ENCODE measurements at regions not wholly inside any gene's neighbourhood (a gene's known extent, or its start where the extent isn't known, plus 50 kb on each side); places are given as distances from the start of the nearest gene placed in this dataset.

DNA sequence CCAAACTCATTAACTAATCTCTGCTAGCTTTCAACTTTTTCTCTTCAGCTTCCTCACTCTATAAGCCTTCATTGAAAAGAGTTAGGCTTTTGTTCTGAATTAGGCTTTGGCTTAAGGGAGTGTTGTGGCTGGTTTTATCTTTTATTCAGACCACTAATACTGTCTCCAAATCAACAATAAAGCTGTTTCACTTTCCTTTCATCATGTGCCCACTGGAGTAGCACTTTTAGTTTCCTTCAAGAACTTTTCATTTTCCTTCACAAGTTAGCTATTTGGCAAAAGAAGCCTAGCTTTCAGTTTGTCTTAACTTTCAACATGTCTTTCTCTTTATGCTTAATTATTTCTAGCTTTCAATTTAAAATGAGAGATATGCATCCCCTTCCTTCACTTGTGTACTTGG lies 271.7 kb upstream of the FSIP2 start:
- Histone ChIP-seq H4K8ac (replicated peaks; ENCODE audit: insufficient read length, low read depth, low read length) (no peak overlapping the region), H3K4ac (ENCODE audit: low read depth, low read length) (no peak overlapping the region), H3K23me2 (ENCODE audit: insufficient read length, low read depth, low read length, poor library complexity, severe bottlenecking) (no peaks in the 10 kb centered on the region), H3K79me2 (ENCODE audit: insufficient read depth, low read length) (no peaks in the 10 kb centered on the region), H4K20me1 (ENCODE audit: control insufficient read depth, insufficient read depth, insufficient read length) (no peaks in the 10 kb centered on the region), H3K9ac (ENCODE audit: extremely low read depth, insufficient read length, low read length) (no peak overlapping the region), H2AFZ (ENCODE audit: low read length) (no peak overlapping the region), H3T11ph (ENCODE audit: low read length) (no peak overlapping the region), H3K9me3 (ENCODE audit: control insufficient read depth, low read depth, low read length) (no peaks in the 10 kb centered on the region), H3K14ac (ENCODE audit: insufficient read depth, low read length) (no peak overlapping the region), H2BK20ac (ENCODE audit: low read depth, low read length, poor library complexity, severe bottlenecking) (no peak overlapping the region), H2BK12ac (ENCODE audit: insufficient read length, low read depth, low read length) (no peak overlapping the region), H2BK120ac (ENCODE audit: low read depth, low read length, poor library complexity, severe bottlenecking) (no peak overlapping the region), H3K4me2 (ENCODE audit: insufficient read depth, insufficient read length, low read length) (no peak overlapping the region), H2BK5ac (ENCODE audit: insufficient read length, low read length) (no peak overlapping the region), H4K5ac (ENCODE audit: insufficient read length, low read depth, low read length) (no peak overlapping the region), H3K23ac (ENCODE audit: insufficient read length, low read depth, low read length) (no peak overlapping the region), H3K18ac (ENCODE audit: insufficient read length, low read depth, low read length) (no peak overlapping the region), H3K27me3 (ENCODE audit: insufficient read depth, low read length) (no peaks in the 10 kb centered on the region), H3K4me1 (ENCODE audit: insufficient read depth, low read length) (no peaks in the 10 kb centered on the region), H2AK5ac (ENCODE audit: insufficient read length, low read length) (no peak overlapping the region), H3K27ac (ENCODE audit: insufficient read length, low read depth, low read length) (no peak overlapping the region), H4K91ac (ENCODE audit: insufficient read length, low read depth, low read length) (no peak overlapping the region), H2BK15ac (ENCODE audit: low read depth, low read length) (no peak overlapping the region), H3K79me1 (ENCODE audit: insufficient read depth, low read depth, low read length, poor library complexity, severe bottlenecking) (no peaks in the 10 kb centered on the region), H3K56ac (ENCODE audit: insufficient read length, low read depth, low read length) (no peak overlapping the region)
- Mint-ChIP-seq H3K4me1 (no peaks in the 10 kb centered on the region), H3K27ac (no peak overlapping the region), H3K9me3 (peaks cover 4 to 5% of the 10 kb centered on the region in 2 experiments; a peak in 4 of 5 replicates), H3K27me3 (ENCODE audit: low read depth) (no peaks in the 10 kb centered on the region), H3K36me3 (ENCODE audit: insufficient read depth in 1 of 3, low read depth in 3 of 3) (peaks cover 4 to 19% (median 5%) of the 10 kb centered on the region in 3 experiments), H3K4me3 (no peak overlapping the region)
- DNase-seq, result no peak
- TF ChIP-seq, protein P1, sequence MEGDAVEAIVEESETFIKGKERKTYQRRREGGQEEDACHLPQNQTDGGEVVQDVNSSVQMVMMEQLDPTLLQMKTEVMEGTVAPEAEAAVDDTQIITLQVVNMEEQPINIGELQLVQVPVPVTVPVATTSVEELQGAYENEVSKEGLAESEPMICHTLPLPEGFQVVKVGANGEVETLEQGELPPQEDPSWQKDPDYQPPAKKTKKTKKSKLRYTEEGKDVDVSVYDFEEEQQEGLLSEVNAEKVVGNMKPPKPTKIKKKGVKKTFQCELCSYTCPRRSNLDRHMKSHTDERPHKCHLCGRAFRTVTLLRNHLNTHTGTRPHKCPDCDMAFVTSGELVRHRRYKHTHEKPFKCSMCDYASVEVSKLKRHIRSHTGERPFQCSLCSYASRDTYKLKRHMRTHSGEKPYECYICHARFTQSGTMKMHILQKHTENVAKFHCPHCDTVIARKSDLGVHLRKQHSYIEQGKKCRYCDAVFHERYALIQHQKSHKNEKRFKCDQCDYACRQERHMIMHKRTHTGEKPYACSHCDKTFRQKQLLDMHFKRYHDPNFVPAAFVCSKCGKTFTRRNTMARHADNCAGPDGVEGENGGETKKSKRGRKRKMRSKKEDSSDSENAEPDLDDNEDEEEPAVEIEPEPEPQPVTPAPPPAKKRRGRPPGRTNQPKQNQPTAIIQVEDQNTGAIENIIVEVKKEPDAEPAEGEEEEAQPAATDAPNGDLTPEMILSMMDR (conservative IDR thresholded peaks at IDR 0.05), result no peak

Data from H9 (cell line).